Glutamatergic neuron (in vitro differentiated cells): ENCODE measurements at regions not wholly inside any gene's neighbourhood (a gene's known extent, or its start where the extent isn't known, plus 50 kb on each side); places are given as distances from the start of the nearest gene placed in this dataset.

ENCODE experiments used
- DNase-seq: peaks from one replicate; pipeline ENCODE4 v3.0.0; 2022
- H3K27ac Mint-ChIP-seq: one replicate; pipeline ENCODE4 v1.8.0; 2020; ENCODE audit warnings: mild to moderate bottlenecking, mixed read lengths, inconsistent platforms; ENCODE audit not compliant: unreplicated experiment
- H3K27me3 Mint-ChIP-seq: one replicate; pipeline ENCODE4 v1.8.0; 2020; ENCODE audit warnings: mild to moderate bottlenecking, moderate library complexity, mixed read lengths, inconsistent platforms; ENCODE audit not compliant: unreplicated experiment
- H3K36me3 Mint-ChIP-seq: one replicate; pipeline ENCODE4 v1.8.0; 2020; ENCODE audit warnings: mild to moderate bottlenecking, mixed read lengths, inconsistent platforms; ENCODE audit not compliant: unreplicated experiment
- H3K4me1 Mint-ChIP-seq: one replicate; pipeline ENCODE4 v1.8.0; 2020; ENCODE audit warnings: mild to moderate bottlenecking, low read depth, mixed read lengths, inconsistent platforms; ENCODE audit not compliant: unreplicated experiment
- H3K4me3 Mint-ChIP-seq: one replicate; pipeline ENCODE4 v1.8.0; 2020; ENCODE audit warnings: mild to moderate bottlenecking, mixed read lengths, inconsistent platforms; ENCODE audit not compliant: unreplicated experiment
- H3K9me3 Mint-ChIP-seq: one replicate; pipeline ENCODE4 v1.8.0; 2020; ENCODE audit warnings: mild to moderate bottlenecking, moderate library complexity, mixed read lengths, inconsistent platforms; ENCODE audit not compliant: unreplicated experiment
- CTCF ChIP-seq: fragments of 200-600 bp; sonication (generic); IDR thresholded peaks from one replicate; pipeline ENCODE4 v1.5.0; 2021; ENCODE audit not compliant: partially characterized antibody, unreplicated experiment

GRCh38 chr1:38134294-38134755, 87.7 kb upstream of the POU3F1 start:
- Mint-ChIP-seq H3K4me3 (no peak overlapping the region), H3K27me3 (peaks cover 9% of the 10 kb centered on the region), H3K4me1 (peaks cover 19% of the 10 kb centered on the region), H3K9me3 (peaks cover 4% of the 10 kb centered on the region), H3K36me3 (no peaks in the 10 kb centered on the region), H3K27ac (no peak overlapping the region)
- peak; percentile 46 for DNase-seq
- no peak for TF ChIP-seq CTCF

- DNase-seq = no peak
- Mint-ChIP-seq H3K4me1 (peaks cover 18% of the 10 kb centered on the region), H3K4me3 (no peak overlapping the region), H3K27ac (no peak overlapping the region), H3K9me3 (peaks cover 1% of the 10 kb centered on the region), H3K27me3 (peaks cover 9% of the 10 kb centered on the region), H3K36me3 (no peaks in the 10 kb centered on the region)
- TF ChIP-seq CTCF = no peak
These were observed 87.2 kb upstream of the POU3F1 start for GRCh38 chr1:38133756-38134155.

GRCh38 chr1:38133304-38133703, 86.7 kb upstream of the POU3F1 start:
- H3K36me3 Mint-ChIP-seq = no peaks in the 10 kb centered on the region
- peaks cover 9% of the 10 kb centered on the region for H3K27me3 Mint-ChIP-seq
- DNase-seq = no peak
- peaks cover 17% of the 10 kb centered on the region for H3K4me1 Mint-ChIP-seq
- no peak for TF ChIP-seq CTCF
- H3K27ac Mint-ChIP-seq = no peak overlapping the region
- no peak overlapping the region for H3K4me3 Mint-ChIP-seq
- H3K9me3 Mint-ChIP-seq = peaks cover 1% of the 10 kb centered on the region

- Mint-ChIP-seq H3K4me3 (no peak overlapping the region), H3K36me3 (no peaks in the 10 kb centered on the region), H3K9me3 (peaks cover 1% of the 10 kb centered on the region), H3K4me1 (peaks cover 17% of the 10 kb centered on the region), H3K27ac (no peak overlapping the region), H3K27me3 (peaks cover 8% of the 10 kb centered on the region)
- no peak for DNase-seq
- no peak for TF ChIP-seq CTCF
These were observed 86.1 kb upstream of the POU3F1 start for GRCh38 chr1:38132681-38133080.

GRCh38 chr1:38131024-38131585, 84.5 kb upstream of the POU3F1 start:
- H3K36me3 Mint-ChIP-seq = no peaks in the 10 kb centered on the region
- peaks cover 11% of the 10 kb centered on the region for H3K4me1 Mint-ChIP-seq
- H3K4me3 Mint-ChIP-seq = no peak overlapping the region
- no peak for DNase-seq
- TF ChIP-seq CTCF = no peak
- H3K9me3 Mint-ChIP-seq = peaks cover 1% of the 10 kb centered on the region
- peaks cover 13% of the 10 kb centered on the region for H3K27me3 Mint-ChIP-seq
- H3K27ac Mint-ChIP-seq = no peak overlapping the region
